Small intestine (tissue), 7 donors: ENCODE measurements at regions not wholly inside any gene's neighbourhood (a gene's known extent, or its start where the extent isn't known, plus 50 kb on each side); places are given as distances from the start of the nearest gene placed in this dataset.
"Not testable (repeated sequence)": the region's sequence is repeated elsewhere in the genome, so short reads cannot be mapped to it uniquely, and the experiment has no call there.

Source experiments
- DNase-seq, 2 donors: peaks; one replicate each; pipeline versions ENCODE4 v3.0.0 to v3.0.0-alpha.2; 2013
- FAIRE-seq: peaks from 2 replicates; lab custom pipeline; 2012; peaks lifted over from hg19 to GRCh38; lab: Jason Lieb, UNC
- H3K27ac ChIP-seq, 3 donors: one replicate each; pipeline ENCODE4 v1.5.1; 2013; ENCODE audit warnings: low read length in 2 of 3, mild to moderate bottlenecking in 2 of 3, control low read depth in 1 of 3, inconsistent platforms in 1 of 3, low read depth in 1 of 3, moderate library complexity in 1 of 3
- H3K27me3 ChIP-seq, 3 donors: one replicate each; pipeline ENCODE4 v1.6.1; 2013; ENCODE audit warnings: low read length in 3 of 3, inconsistent platforms in 1 of 3; ENCODE audit not compliant: control insufficient read depth in 3 of 3, insufficient read depth in 3 of 3
- H3K36me3 ChIP-seq, 3 donors: one replicate each; pipeline ENCODE4 v1.6.1; 2013; ENCODE audit warnings: low read length in 3 of 3, inconsistent platforms in 1 of 3, low read depth in 1 of 3, mild to moderate bottlenecking in 1 of 3, moderate library complexity in 1 of 3; ENCODE audit not compliant: control insufficient read depth in 3 of 3, insufficient read depth in 2 of 3
- H3K4me1 ChIP-seq, 3 donors: one replicate each; pipeline ENCODE4 v1.6.1; 2013; ENCODE audit warnings: low read length in 2 of 3, inconsistent platforms in 1 of 3, low read depth in 1 of 3, mild to moderate bottlenecking in 1 of 3, moderate library complexity in 1 of 3; ENCODE audit not compliant: control insufficient read depth in 3 of 3, insufficient read depth in 2 of 3
- H3K4me3 ChIP-seq, 3 donors: one replicate each; pipeline ENCODE4 v1.5.1; 2013; ENCODE audit warnings: low read length in 3 of 3, control low read depth in 1 of 3, inconsistent platforms in 1 of 3, low read depth in 1 of 3, mild to moderate bottlenecking in 1 of 3, moderate library complexity in 1 of 3
- H3K9me3 ChIP-seq, 2 donors: one replicate each; pipeline ENCODE4 v1.6.1; 2013; ENCODE audit warnings: low read depth in 1 of 2, low read length in 1 of 2; ENCODE audit not compliant: control insufficient read depth in 2 of 2, insufficient read depth in 1 of 2
- WGBS, 3 donors: extraction: QIAGEN DNeasy Blood & Tissue Kit; methylation state at CpG; one replicate each; pipeline ENCODE4 v1.1.7; 2013; 5-methylcytosine and 5-hydroxymethylcytosine counted together
- donor health status: healthy with polysubstance abuse.
- donor health status: control.
- donor health status: control.
- donor health status: Bipolar disorder and iron deficiency.
- donor health status: healthy.

DNA sequence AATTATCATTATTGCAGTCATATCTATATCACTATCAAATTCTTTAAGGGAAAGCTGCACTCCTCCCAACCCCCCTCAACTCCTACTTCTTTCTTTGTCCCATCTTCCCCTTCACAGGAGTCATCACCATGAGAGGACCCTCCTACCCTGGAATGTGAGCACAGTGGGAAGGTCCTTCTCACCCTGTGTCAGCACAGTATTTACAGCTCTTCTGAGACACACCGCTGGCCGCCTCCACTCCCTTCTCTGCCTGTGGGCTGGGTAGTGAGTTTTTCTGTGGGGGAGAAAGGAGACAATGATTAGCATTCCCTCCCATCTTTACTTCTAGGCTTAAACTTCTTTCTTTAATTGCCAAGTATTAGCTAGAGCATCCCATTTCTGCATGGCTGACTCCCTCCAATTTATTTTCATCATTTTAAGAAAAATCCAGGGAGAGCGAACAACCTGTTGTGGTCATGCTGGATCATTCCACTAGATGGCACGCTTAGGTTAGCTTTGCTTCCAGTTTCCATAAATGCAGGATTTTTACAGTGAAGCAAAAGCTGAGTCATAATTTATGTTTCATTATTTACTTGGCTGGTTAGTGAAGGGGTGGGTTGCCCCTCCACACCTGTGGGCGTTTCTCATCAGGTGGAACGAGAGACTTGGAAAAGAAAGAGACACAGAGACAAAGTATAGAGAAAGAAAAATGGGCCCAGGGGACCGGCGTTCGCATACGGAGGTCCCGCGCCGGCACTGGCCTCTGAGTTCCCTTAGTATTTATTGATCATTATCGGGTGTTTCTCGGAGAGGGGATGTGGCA lies 188.5 kb downstream of the ALX1 start:
- Histone ChIP-seq H3K27ac (no peak overlapping the region), H3K4me3 (peak overlapping the region in 2 of 3 donors; percentile 28 to 34), H3K36me3 (no peaks in the 10 kb centered on the region), H3K9me3 (no peaks in the 10 kb centered on the region), H3K27me3 (no peaks in the 10 kb centered on the region), H3K4me1 (no peaks in the 10 kb centered on the region)
- 13 to 16% (median 14%) methylated on average over 15 of the region's 15 CpGs for WGBS, 3 donors
- DNase-seq = peak; percentile 67 to 80
- FAIRE-seq = no peak

GRCh38 chr12:85469158-85470086 lies 189.4 kb downstream of the ALX1 start:
- not testable (repeated sequence) for FAIRE-seq, H3K27me3 ChIP-seq, H3K36me3 ChIP-seq, H3K4me1 ChIP-seq, H3K27ac ChIP-seq, H3K9me3 ChIP-seq
- peak in 1 of 2 donors; percentile 18 for DNase-seq
- peak overlapping the region in 2 of 3 donors; percentile 28 to 34 for H3K4me3 ChIP-seq
- 29 to 37% (median 35%) methylated on average over 5 of the region's 5 CpGs for WGBS, 3 donors

- not testable (repeated sequence) for H3K9me3 ChIP-seq, H3K4me3 ChIP-seq, H3K4me1 ChIP-seq, DNase-seq, FAIRE-seq, H3K36me3 ChIP-seq, H3K27ac ChIP-seq, H3K27me3 ChIP-seq
- WGBS, 3 donors = 89 to 98% (median 91%) methylated on average over 1 of the region's 1 CpG
Measured at GRCh38 chr12:85475277-85475676, 195.3 kb downstream of the ALX1 start.

DNA sequence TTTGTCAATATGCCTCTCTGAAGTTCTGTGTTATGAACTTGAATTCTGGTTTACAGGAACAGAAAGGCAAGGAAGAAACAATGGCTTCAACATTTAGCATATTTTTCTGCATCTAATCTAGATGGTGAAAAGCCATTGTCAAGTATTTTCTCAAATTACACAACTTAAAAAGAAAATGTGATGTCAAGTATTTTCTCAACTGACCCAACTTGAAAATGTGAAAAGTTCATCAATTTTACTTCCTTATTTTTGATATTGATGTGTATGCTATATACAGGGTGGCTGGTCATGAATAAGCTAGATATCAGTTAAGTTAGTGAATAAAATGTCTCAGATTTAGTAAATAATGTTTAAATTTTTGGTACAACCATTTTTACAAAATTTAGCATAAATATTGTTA lies 196.7 kb downstream of the ALX1 start:
- peaks cover 0 to 5% of the 10 kb centered on the region in 2 donors for H3K9me3 ChIP-seq
- FAIRE-seq (peak; percentile 19), DNase-seq (no peak)
- H3K27ac ChIP-seq = no peak overlapping the region
- no peaks in the 10 kb centered on the region for H3K27me3 ChIP-seq
- H3K4me3 ChIP-seq = no peak overlapping the region
- no peaks in the 10 kb centered on the region for H3K36me3 ChIP-seq
- no peaks in the 10 kb centered on the region for H3K4me1 ChIP-seq

- 64 to 77% (median 77%) methylated on average over 1 of the region's 1 CpG for WGBS, 3 donors
- no peak overlapping the region for H3K27ac ChIP-seq
- H3K4me1 ChIP-seq = no peaks in the 10 kb centered on the region
- no peaks in the 10 kb centered on the region for H3K9me3 ChIP-seq
- DNase-seq (no peak), FAIRE-seq (no peak)
- H3K4me3 ChIP-seq = no peak overlapping the region
- no peaks in the 10 kb centered on the region for H3K27me3 ChIP-seq
- no peaks in the 10 kb centered on the region for H3K36me3 ChIP-seq
Measured at GRCh38 chr12:85484387-85484786, 204.4 kb downstream of the ALX1 start.

GRCh38 chr12:85489194-85489593 lies 209.2 kb downstream of the ALX1 start:
- no peaks in the 10 kb centered on the region for H3K36me3 ChIP-seq
- FAIRE-seq (no peak), DNase-seq (peak in 1 of 2 donors; percentile 26)
- H3K4me3 ChIP-seq = no peak overlapping the region
- peaks cover 0 to 8% of the 10 kb centered on the region in 2 donors for H3K9me3 ChIP-seq
- WGBS, 3 donors = 18 to 68% (median 40%) methylated on average over 1 of the region's 1 CpG
- no peaks in the 10 kb centered on the region for H3K27me3 ChIP-seq
- no peak overlapping the region for H3K27ac ChIP-seq
- H3K4me1 ChIP-seq = no peaks in the 10 kb centered on the region

DNA sequence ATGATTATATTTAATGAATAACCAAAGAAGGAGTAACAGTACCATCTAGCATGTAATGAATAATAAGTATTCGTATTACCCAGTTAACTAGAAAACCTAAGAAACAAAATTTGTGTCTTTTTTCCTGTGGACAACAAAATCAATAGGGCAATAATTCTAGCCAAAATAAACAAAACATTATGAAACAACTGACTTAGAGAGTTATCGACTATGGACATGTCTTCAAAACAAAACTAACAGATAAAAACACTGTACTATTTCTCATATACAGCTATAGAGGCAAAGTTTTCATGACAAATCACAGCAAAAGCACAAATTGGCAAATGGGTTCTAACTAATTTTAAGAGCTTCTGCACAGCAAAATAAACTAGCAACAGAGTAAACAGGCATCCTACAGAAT lies 224.1 kb downstream of the ALX1 start:
- 66 to 84% (median 67%) methylated on average over 2 of the region's 2 CpGs for WGBS, 3 donors
- no peak for FAIRE-seq
- H3K4me3 ChIP-seq = no peak overlapping the region

DNA sequence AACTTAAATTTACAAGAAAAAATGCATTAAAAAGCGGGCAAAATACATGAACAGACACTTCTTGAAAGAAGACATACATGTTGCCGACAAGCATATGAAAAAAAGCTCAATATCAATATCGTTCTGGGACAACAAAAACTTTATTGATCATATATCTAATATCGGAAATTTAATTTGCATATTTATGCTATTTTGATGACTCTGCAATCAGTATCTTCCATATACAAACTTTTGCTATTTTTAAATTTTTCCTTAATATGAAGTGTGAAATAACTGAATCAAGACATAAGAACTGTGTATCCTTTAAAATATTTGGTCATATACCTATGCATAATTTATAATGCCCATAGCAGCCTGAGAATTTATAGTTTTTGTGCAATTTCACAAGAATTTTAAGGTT lies 224.6 kb downstream of the ALX1 start:
- 91 to 94% (median 92%) methylated on average over 4 of the region's 4 CpGs for WGBS, 3 donors
- FAIRE-seq = no peak
- no peaks in the 10 kb centered on the region for H3K36me3 ChIP-seq
- DNase-seq = no peak
- no peak overlapping the region for H3K27ac ChIP-seq
- no peaks in the 10 kb centered on the region for H3K4me1 ChIP-seq
- no peak overlapping the region for H3K4me3 ChIP-seq
- no peaks in the 10 kb centered on the region for H3K9me3 ChIP-seq
- no peaks in the 10 kb centered on the region for H3K27me3 ChIP-seq

More for the DNA sequence above, 224.1 kb downstream of the ALX1 start:
- no peak for DNase-seq
- no peaks in the 10 kb centered on the region for H3K9me3 ChIP-seq
- H3K4me1 ChIP-seq = no peaks in the 10 kb centered on the region
- H3K27ac ChIP-seq = no peak overlapping the region
- H3K36me3 ChIP-seq = no peaks in the 10 kb centered on the region
- H3K27me3 ChIP-seq = no peaks in the 10 kb centered on the region
